ENCODE measurements at regions not wholly inside any gene's neighbourhood (a gene's known extent, or its start where the extent isn't known, plus 50 kb on each side); places are given as distances from the start of the nearest gene placed in this dataset.
"Not testable (repeated sequence)": the region's sequence is repeated elsewhere in the genome, so short reads cannot be mapped to it uniquely, and the experiment has no call there.

GRCh38 chr1:102234753-102235359, 238.1 kb upstream of the OLFM3 start:
- no peak for DNase-seq (ENCODE audit: low spot score in 2 of 2)
- TF ChIP-seq POLR2A (IDR thresholded peaks at IDR 0.05) (no peak), CTCF (IDR thresholded peaks at IDR 0.05) (no peak), EP300 (IDR thresholded peaks at IDR 0.05) (no peak)
- Histone ChIP-seq H3K4me1 (no peaks in the 10 kb centered on the region), H3K36me3 (no peaks in the 10 kb centered on the region), H3K27ac (no peak overlapping the region), H3K27me3 (no peaks in the 10 kb centered on the region), H3K9me3 (peaks cover 0 to 9% (median 0%) of the 10 kb centered on the region in 4 donors), H3K4me3 (no peak overlapping the region)
- 87 to 89% methylated on average over 18 to 29 of the region's 31 CpGs for WGBS, 2 donors

GRCh38 chr1:102219463-102219862, 222.7 kb upstream of the OLFM3 start:
- H3K36me3 ChIP-seq: no peaks in the 10 kb centered on the region
- H3K27me3 ChIP-seq: no peaks in the 10 kb centered on the region
- WGBS, 2 donors: 69 to 71% methylated on average over 2 of the region's 2 CpGs
- H3K9me3 ChIP-seq: peaks cover 0 to 9% (median 0%) of the 10 kb centered on the region in 4 donors
- no peak overlapping the region for H3K4me3 ChIP-seq
- no peak overlapping the region for H3K27ac ChIP-seq
- TF ChIP-seq POLR2A (IDR thresholded peaks at IDR 0.05) (no peak), CTCF (IDR thresholded peaks at IDR 0.05) (no peak), EP300 (IDR thresholded peaks at IDR 0.05) (no peak)
- no peaks in the 10 kb centered on the region for H3K4me1 ChIP-seq
- no peak for DNase-seq (ENCODE audit: low spot score in 2 of 2)

- not testable (repeated sequence) for H3K4me1 ChIP-seq; H3K4me3 ChIP-seq; DNase-seq (ENCODE audit: low spot score in 2 of 2); H3K27me3 ChIP-seq; H3K9me3 ChIP-seq; H3K36me3 ChIP-seq; H3K27ac ChIP-seq
- WGBS, 2 donors: 71 to 78% methylated on average over 3 of the region's 3 CpGs
Measured at GRCh38 chr1:102210891-102211290, 214.2 kb upstream of the OLFM3 start.

- H3K4me3 ChIP-seq: no peak overlapping the region
- H3K36me3 ChIP-seq: no peaks in the 10 kb centered on the region
- H3K9me3 ChIP-seq: no peaks in the 10 kb centered on the region
- no peaks in the 10 kb centered on the region for H3K27me3 ChIP-seq
- H3K4me1 ChIP-seq: no peaks in the 10 kb centered on the region
- WGBS, 2 donors: 49 to 53% methylated on average over 2 of the region's 2 CpGs
- TF ChIP-seq CTCF (IDR thresholded peaks at IDR 0.05): peak in 4 of 5 experiments; percentile 6 to 36 (median 12)
- no peak for TF ChIP-seq POLR2A (IDR thresholded peaks at IDR 0.05)
- no peak overlapping the region for H3K27ac ChIP-seq
- no peak for DNase-seq (ENCODE audit: low spot score in 2 of 2)
Measured at GRCh38 chr1:102191723-102192122, 195.0 kb upstream of the OLFM3 start.

GRCh38 chr1:102190429-102190828, 193.7 kb upstream of the OLFM3 start:
- H3K4me1 ChIP-seq: no peaks in the 10 kb centered on the region
- H3K4me3 ChIP-seq: no peak overlapping the region
- no peaks in the 10 kb centered on the region for H3K36me3 ChIP-seq
- no peaks in the 10 kb centered on the region for H3K9me3 ChIP-seq
- H3K27me3 ChIP-seq: no peaks in the 10 kb centered on the region
- WGBS, 2 donors: 25 to 35% methylated on average over 1 of the region's 1 CpG
- TF ChIP-seq CTCF (IDR thresholded peaks at IDR 0.05) (no peak), POLR2A (IDR thresholded peaks at IDR 0.05) (no peak), EP300 (IDR thresholded peaks at IDR 0.05) (no peak)
- H3K27ac ChIP-seq: no peak overlapping the region
- DNase-seq (ENCODE audit: low spot score in 2 of 2): no peak

GRCh38 chr1:102186536-102186935, 189.8 kb upstream of the OLFM3 start:
- no peak overlapping the region for H3K4me3 ChIP-seq
- no peaks in the 10 kb centered on the region for H3K36me3 ChIP-seq
- no peaks in the 10 kb centered on the region for H3K27me3 ChIP-seq
- WGBS, 2 donors: 55 to 69% methylated on average over 2 of the region's 2 CpGs
- H3K9me3 ChIP-seq: no peaks in the 10 kb centered on the region
- no peak overlapping the region for H3K27ac ChIP-seq
- TF ChIP-seq CTCF (IDR thresholded peaks at IDR 0.05): no peak
- no peak for TF ChIP-seq POLR2A (IDR thresholded peaks at IDR 0.05)
- no peak for TF ChIP-seq EP300 (IDR thresholded peaks at IDR 0.05)
- H3K4me1 ChIP-seq: no peaks in the 10 kb centered on the region
- no peak for DNase-seq (ENCODE audit: low spot score in 2 of 2)

Measured in tibial nerve (tissue), 4 donors.